ENCODE measurements at regions not wholly inside any gene's neighbourhood (a gene's known extent, or its start where the extent isn't known, plus 50 kb on each side); places are given as distances from the start of the nearest gene placed in this dataset.
A peak's percentile ranks its signal among the peaks of the same experiment; 100 is the strongest.
"Not testable (repeated sequence)": the region's sequence is repeated elsewhere in the genome, so short reads cannot be mapped to it uniquely, and the experiment has no call there.

DNA sequence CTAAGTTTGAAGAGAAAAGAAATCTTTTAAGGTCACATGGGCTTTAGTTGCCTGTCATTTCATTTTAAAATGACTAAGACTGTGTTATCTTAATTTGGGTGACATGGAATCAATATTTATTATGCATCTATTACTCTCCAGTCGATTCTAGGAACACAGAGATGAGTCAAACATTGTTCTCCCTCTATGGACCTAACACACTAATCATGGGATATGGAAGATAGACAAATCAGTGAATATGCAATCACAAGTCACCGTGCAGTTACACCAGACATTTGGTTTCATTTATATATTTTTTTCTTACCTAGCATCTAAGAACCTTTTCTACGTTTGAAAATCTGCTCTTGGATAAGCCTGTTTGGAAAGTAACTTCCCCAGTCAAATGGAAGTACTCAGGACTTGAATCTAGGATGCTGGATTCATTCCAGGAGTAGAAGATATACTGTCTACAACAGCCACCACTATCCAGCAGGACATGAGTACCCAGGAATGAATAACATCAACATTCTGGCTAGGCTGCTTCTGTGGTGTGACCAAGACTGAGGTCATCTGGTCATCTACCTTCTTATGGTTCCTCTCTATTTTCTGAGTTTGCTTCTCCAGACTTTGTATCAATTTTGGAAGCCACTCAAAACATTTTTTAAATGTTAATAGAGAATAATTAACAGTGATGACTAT lies 902.9 kb upstream of the LRRN3 start:
- no peak for DNase-seq

DNA sequence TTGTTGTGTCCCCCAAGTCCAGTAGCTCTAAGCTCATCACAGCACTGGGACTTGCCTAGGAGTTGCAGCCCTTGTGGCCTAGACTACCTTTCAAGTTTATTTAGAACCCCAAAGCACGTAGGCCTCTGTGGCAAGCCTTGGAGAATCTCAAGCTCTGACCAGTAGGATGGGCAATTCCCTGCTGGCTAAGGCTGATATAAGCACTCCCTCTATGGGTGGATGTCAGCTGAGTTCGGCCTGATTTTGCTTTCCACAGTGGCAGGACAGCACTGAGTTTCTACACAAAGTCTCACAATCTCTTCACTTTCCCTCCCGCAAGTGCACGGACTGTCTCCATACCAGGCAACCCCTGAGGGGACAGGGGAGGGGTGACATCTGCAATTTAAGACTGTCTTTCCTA lies 886.4 kb upstream of the LRRN3 start:
- DNase-seq: no peak

DNA sequence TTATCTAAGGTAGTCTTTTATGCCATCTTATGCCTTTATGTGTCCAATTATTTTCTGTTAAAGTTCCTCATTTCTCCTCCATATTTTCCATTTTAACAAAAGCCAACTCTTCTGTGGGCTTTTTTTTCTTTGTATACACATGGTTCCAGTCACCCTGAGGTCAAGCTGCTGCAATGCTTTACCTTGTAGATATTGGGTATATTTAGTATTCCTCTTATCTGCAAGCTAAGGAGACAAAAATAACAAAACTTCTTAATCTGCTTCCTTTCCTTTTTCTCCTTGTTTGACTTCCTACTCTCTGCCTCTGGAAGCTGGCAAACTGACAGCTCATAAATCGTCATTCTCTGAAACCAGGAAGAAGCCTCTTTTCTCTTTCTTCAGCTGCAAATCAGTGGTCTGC lies 885.0 kb upstream of the LRRN3 start:
- DNase-seq: no peak

DNA sequence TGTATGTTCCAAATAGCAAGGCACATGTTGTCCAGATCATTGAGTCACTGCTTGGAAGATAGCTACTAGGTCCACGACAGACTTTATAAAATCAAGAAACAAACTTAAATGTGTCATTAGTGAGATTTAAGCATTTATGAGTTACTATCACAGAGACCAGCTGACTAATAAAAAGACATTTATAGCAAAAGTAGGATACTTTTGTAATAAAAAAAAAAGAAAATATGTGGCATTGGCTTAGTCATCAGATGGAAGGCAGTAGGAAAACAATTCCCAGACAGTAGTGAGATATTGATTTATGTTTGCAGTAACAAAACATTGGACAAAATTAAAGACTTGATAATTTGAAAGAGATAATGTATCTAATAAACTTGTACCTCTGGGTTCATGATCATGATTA lies 881.0 kb upstream of the LRRN3 start:
- no peak for DNase-seq

DNA sequence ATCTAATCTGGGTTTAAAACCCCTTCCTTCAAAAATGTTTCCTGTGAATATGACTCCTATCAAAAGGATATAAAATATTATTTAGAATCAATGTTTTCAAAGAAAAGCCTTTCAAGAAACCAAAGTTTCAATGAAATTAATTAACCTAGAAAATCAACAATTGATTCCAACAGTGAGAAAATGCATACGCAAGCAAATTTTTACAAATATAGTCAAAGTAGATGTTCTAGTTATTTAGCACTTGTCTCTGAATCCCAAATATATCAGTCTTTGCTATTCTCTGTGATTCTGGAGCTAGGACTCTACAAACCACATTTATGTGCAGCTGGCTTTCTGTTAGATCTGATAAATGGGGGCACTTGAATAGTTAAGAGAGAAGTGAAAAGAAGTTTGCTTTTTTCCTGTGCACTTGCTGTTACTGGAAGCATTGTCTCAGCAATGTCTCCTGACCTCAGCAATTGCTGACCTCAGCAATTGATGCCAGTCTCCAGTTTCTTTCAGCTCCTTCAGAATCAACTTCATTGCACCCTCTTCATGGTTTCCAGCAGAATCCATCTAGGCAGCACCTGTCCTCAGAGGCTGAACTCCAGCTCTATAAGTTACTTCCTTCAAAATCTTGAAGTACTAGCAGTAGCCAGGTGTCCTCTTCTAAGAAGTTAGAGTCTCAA lies 879.9 kb upstream of the LRRN3 start:
- DNase-seq: no peak

DNA sequence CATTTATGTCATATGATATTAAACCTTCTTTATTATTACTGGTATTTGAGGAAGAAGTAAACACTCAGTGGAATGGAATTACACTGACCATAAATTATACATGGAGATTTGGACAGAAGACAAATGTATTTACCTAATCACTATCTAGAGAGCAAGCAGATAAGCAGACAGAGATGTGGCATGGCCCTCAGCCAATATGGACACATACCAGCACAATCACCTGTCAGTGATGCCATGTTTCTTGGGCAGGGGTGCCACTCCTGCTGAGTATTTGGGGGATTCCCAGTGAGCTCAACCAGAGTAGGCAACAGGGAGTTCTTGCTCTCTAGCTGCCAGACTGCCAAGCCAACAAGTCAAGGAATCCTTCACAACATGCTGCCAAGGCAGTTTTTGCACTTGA lies 866.3 kb upstream of the LRRN3 start:
- no peak for DNase-seq

DNA sequence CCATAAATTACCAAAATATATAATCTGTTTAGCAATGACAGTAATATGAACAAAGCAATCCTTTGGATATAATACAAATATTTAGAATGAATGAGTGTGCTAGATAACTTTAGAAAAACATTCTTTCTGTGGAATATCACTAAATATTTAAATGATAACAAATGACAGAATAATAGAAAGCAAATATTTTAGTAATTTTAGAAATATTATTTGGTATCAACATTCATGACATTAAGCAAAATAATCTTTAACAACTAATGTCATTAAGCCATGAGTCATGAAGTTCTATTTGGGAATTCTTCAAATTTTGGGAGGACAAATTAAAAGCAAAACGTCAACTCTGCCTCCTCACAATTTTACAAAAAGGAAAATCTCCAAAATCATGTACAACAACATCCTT lies 844.8 kb upstream of the LRRN3 start:
- DNase-seq: no peak

DNA sequence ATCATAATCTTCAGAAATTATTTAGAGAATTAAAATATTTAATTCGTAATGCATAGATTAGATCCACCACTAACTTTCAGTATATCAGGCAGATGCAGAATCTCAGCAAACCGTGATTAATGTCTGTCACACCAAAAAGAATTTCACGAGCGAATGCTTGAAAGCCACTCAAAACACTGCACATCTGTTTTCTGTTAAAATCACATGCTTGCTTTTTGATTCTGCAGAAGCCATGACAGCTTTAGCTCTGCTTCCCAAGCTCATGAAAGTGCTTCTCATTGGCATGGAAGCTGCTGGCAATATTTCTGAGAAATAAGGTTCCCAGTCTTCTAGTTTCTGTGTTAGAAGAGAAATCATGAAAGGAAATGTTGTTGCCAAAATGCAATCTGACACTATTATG lies 837.8 kb upstream of the LRRN3 start:
- no peak for DNase-seq

DNA sequence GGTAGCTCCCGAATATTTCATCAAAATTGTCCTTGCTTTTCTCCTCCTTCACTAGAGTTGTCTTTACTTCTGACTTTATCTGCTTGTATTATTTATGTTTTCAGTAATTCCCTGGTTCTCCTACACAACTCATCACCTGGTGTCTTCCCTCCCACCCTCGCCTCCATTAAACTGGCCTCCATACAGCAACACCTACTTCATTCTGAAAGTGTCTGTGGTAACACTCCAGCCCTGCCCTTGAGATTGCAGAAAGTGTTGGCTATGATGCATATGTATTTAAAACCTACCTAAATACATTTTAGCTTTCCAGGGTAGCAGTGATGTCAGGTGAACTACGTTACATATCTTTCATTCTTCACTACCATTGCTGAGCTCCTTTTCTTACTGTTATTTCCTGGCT lies 833.3 kb upstream of the LRRN3 start:
- no peak for DNase-seq

DNA sequence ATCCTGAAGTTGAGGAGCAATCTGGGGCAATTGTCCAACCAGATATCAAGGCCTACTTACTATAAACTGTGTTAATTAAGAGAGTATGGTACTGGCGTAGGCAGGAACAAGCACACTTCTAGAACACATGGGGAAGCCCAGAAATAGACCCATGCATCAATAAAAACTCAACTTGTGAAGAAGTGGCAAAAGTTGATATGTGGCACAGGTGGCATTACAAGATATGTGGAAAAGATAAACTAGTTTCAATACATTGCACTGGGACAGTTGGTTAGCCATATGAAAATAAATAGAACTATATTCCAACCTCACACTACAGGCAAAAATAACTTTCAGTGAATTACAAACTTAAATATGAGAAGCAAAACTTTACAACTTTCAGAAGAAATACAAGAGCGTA lies 828.7 kb upstream of the LRRN3 start:
- no peak for DNase-seq

DNA sequence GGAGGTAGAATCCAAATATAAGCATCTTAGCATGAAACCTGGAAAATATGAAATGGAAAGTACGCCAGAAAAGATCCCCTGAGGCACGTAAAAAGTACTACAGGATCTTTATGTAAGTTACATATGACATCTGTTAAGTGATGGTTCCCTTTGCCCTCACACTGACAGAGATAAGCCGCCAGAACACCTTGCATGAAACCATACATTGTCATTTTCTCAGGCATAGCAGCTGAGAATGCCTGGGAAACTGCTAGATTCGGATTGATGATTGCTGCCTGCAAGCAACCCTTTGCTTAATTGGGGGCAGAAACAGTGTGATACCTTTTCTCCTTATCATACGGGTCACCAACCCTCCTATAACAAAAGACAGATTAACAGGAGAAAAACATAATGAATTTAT lies 826.6 kb upstream of the LRRN3 start:
- DNase-seq: no peak

DNA sequence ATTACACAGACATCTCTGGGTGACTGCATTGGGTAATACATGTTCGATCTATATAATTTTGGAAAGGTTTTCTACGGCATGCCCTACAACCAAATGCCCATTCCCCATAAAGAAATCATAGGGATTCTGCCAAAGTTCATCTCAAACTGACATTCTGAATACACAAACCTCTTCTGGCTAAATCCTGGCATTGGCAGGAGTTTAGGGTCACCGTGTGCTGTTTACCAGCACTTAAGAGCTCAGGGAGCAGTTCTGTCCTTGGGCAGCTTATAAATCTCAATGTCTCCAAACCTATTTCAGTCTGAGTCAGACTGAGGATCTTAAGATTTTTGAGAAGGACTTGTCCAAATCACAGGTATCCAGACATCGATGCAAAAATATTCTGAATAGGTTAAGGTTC lies 809.6 kb upstream of the LRRN3 start:
- DNase-seq: no peak

DNA sequence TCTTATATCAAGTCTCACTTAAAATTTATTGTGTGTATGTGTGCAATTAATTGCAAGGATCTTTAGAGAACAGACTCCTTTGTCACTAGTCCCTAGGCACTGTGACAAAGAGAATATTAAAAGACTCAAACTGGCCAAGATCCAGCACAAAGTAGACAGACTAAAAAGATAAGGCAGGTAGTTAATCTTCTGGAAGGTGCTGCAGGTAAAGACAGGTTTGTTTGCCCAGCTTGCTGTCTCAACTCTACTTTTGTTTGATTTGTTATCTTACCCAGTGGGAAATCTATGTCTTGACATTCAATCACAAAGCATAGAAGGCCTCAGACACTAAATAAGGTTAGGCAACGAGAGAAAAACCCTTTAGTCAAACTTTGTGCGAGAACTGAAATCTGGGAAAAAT lies 807.9 kb upstream of the LRRN3 start:
- no peak for DNase-seq

DNA sequence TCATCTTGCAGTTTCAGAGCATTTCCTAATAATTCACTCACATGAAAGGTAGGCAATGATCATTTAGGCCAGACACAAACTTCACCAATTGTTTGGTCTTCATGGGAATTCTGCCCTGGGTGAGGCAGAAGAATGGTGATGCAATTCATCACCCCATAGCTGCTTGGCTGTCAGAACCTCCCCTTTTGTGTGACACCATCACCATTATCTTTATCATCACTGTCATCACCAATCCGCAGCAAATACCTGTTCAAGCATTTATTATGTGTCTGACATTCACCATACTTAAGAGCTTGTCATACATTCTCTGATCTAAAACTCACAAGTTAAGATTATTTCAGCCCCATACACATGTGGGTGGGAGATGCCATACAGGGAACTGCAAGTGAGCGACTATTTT lies 799.5 kb upstream of the LRRN3 start:
- no peak for DNase-seq

DNA sequence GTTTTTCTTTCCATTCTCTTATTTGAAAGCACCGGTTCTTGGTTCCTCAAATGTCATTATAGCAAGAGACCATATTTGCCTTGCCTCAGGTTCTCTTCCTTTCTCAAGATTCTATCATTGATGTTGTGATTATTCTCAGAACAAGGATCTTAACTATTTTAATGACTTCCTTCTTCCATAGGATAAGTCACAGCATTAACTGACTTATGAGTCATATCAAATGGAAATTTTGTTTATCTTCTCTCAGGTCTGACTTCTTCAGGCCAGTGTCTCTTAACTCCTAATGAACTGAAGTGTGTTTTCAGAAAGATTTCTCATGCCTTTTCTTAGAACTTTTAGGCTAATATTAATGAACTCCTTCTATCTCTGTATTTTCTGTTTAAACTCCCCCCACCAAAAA lies 794.6 kb upstream of the LRRN3 start:
- DNase-seq: no peak

DNA sequence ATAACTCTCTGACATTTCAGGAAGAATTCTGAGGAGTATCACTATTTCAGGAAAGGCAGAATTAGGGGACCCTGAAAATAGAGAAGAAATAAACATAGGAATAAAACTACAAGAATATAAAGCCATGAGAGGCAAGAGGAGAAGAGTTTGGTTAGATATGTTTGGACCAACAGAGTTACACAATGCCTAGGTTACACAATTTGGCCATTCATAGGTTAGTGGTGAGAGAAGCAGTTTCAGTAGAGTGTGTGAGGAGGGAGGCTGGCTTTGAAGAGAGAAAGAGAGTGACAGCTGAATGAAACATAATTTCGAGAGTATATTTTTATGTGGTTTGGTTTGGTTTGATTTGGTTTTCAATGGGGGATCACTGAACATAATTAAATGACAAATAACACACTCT lies 783.2 kb upstream of the LRRN3 start:
- peak; percentile 72 for DNase-seq

DNA sequence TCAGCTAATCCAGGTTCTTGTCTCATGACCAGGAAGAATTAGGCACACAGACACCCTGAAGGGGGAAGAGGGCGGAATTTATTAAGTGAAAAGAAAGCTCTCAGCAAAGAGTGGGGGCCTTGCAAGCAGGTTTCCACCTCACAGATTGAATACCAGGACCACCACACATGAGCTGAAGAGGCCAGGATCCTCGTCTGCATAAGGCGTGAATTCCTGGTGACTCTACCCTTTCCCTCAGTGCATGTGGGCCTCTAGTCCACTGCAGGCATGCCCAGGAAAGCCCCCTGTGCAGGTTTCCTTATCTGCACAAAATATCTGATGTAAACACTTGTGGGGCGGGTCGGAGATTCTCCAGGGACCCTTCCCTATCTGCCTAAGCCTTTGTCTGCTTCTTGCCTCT lies 782.1 kb upstream of the LRRN3 start:
- no peak for DNase-seq

DNA sequence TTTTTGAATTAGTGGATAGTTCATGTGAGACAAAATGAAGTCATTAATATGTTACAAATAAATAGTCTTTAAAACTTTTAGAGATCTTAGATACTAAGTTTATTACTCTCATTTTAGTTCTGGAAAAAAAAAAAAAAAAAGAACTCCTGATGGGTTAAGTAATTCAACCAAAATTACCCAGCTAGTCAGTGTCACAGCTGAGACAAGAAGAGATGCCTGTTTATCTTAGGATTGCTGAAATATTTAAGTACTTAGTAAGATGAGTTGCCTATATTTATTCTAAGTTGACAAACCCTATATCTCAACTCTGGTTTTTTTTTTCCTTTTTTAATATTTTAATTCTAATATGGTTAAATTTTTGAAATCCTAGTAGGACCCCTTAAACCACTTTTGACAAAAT lies 781.0 kb upstream of the LRRN3 start:
- DNase-seq: no peak

DNA sequence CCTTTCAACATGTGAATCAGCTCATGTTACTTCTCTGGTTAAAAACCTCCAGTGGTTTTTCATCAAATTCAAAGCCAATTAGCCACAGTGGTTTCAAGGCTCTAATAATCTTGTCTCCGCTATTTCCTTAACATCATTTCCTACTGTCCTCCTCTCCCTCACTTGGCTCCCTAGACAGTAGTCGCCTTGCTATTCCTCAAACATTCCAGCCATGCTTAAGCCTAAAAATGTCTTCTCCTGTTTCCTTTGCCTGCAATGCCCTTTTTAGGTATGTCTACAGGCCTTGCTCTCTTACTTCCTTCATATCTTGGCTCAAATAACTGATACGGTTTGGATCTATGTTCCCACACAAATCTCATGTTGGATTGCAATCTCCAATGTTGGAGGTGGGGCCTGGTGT lies 779.4 kb upstream of the LRRN3 start:
- no peak for DNase-seq

DNA sequence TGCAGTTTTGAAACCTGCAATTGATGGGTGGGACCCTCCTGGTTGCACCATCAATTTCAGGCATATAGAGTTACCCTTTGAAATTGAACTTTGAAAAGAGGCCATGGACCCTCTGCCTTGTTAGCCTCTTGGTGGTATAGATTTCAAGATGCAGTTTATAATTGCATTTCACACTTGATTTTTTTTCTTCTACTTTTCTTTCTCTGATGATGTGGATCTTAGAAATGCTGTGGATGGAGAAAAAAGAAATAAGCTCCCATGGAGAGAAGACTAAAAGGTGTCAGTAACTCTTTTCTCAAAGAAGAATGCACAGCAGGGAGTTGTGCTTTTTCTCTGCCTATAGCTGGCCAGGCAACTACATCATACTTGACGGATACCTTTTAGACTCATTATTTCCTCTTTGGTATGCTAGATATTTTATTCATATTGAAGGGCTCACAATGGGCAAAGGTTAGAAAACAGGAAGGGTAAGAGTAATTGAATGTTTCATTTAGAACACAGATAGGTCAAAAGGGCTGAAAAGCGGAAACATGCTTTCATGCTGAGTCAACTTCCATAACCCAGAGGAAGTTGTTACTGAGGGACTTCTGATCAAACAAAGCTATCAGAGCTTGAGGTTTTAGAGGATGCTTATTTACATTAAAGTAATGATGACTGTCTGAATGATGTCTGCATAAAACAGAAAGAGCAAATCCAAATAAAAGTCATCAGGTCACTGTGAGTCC lies 773.2 kb upstream of the LRRN3 start:
- DNase-seq: peak; percentile 32

DNA sequence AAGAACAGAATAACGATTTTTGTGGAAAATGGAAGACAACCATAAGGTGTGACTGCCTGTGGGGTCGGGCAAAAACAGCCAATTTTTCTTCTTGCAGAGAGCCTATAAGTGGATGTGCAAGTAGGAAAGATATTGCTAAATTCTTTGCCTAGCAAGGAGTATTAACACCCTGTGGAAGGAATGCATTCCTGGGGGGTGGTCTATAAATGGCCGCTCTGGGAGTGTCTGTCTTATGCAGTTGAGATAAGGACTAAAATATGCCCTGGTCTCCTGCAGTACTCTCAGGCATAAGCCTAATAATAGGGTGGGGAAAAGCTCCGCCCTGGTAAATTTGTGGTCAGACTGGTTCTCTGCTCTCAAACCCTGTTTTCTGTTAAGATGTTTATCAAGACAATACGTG lies 770.6 kb upstream of the LRRN3 start:
- not testable (repeated sequence) for DNase-seq

DNA sequence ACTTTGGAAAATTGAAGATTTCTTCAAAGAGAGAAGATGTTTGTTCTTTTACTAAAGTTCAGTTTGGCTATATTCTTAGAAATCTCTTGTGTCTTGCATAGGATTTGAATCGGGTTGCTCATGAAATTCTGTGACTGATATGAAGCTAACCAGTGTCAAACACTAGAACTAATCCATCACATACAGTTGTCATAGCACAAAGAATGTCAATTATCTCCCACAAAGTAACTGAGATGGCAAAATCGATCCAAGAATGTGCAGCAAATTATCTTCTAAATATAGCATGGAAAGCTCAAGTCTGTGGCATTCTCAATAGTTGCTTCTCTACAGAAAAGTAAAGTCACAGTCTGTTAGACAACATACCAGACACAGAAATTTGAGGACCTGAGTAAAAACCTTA lies 768.1 kb upstream of the LRRN3 start:
- DNase-seq: no peak

DNA sequence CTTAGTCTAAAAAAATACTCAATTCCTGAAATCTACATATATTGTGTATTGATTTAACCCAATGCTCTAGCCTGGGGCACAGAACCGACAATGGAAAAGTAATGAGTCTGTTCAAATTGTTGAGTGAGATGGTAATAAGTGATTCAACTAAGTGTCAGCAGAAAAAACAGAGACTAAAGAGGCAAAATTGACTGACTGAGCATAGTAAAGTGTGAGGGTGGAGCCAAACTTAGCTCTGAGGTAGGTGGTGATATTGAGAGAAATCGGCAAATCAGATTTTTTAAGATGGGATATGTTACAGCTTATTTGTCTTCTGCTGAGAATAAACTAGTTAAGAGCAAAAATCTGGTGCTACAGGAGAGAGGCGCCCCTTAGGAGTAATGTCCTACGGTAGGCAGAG lies 764.0 kb upstream of the LRRN3 start:
- DNase-seq: no peak

DNA sequence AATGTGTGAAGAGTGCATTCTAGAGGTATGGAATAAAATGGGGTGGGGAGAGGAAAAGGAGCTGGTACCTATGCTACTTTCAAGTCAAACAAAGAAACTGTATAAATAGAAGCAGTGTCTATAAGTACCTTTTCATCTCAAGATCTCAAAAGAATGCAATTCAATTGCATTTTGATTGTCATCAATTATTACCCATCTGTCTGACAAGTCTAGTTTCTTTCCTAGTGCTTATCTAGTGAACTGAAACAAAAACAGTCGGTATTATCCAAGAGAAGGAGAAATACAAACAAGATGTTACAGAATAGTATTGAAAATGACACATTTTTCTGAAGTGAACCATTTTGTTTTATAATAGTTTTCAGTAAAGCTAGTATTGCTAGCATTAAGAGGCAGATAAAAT lies 754.5 kb upstream of the LRRN3 start:
- no peak for DNase-seq

DNA sequence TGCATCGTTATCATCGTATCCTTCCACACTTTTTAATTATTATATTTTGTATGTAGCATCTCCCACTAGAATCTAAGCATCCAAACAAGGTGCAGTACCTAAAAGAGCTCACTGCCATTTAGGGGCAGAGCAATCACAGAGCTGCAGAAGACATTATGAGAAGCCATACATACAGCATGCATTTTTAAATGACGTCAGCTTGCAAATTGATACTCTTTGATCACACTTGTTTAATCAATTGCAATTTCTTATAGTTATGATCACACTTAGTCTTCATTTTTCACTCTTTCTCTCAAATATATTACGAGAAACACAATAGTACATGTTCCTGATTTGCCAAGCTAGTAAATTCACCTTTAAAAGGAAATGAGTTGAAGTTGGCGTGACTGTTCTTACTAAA lies 753.3 kb upstream of the LRRN3 start:
- DNase-seq: no peak
